HL-60 (cell line): ENCODE measurements at regions not wholly inside any gene's neighbourhood (a gene's known extent, or its start where the extent isn't known, plus 50 kb on each side); places are given as distances from the start of the nearest gene placed in this dataset.
"Not testable (repeated sequence)": the region's sequence is repeated elsewhere in the genome, so short reads cannot be mapped to it uniquely, and the experiment has no call there.

ENCODE experiments used
- DNase-seq, 2 experiments: peaks; one replicate each; pipeline ENCODE4 v3.0.0-alpha.2; 2010 to 2020; ENCODE audit warnings: low read depth in 1 of 2, low spot score in 1 of 2
- H3K27ac ChIP-seq: fragments of 250-450 bp; sonication (Bioruptor Pico); replicated peaks from 2 replicates; pipeline ENCODE4 v1.5.1; 2020; ENCODE audit warnings: mild to moderate bottlenecking, moderate library complexity
- H3K27me3 ChIP-seq: fragments of 250-450 bp; sonication (Bioruptor Pico); 2 replicates; pipeline ENCODE4 v1.5.1; 2021; ENCODE audit warnings: mild to moderate bottlenecking, moderate library complexity; ENCODE audit not compliant: insufficient read depth, poor library complexity, severe bottlenecking
- H3K4me3 ChIP-seq: replicated peaks from 2 replicates; pipeline ENCODE4 v1.5.1; 2011; ENCODE audit warnings: mild to moderate bottlenecking, control low read depth, low read length; ENCODE audit not compliant: insufficient read depth
- GABPA ChIP-seq: IDR thresholded peaks from 2 replicates; pipeline ENCODE4 v1.6.1; 2012; ENCODE audit warnings: low read depth
- POLR2AphosphoS5 ChIP-seq: IDR thresholded peaks from 2 replicates; pipeline ENCODE4 v1.6.1; 2012; ENCODE audit warnings: low read depth
- SPI1 ChIP-seq: IDR thresholded peaks from 2 replicates; pipeline ENCODE4 v1.6.1; 2012; ENCODE audit warnings: low read depth, mild to moderate bottlenecking, borderline replicate concordance
- TF ChIP-seq, protein P1 (sequence below): IDR thresholded peaks from one replicate; pipeline ENCODE4 v1.5.1; 2011; ENCODE audit warnings: low read length, control low read depth, inconsistent platforms; ENCODE audit not compliant: insufficient read depth
- TF ChIP-seq, protein P2 (sequence below): IDR thresholded peaks from 2 replicates; pipeline ENCODE4 v1.6.1; 2012; ENCODE audit warnings: low read depth; ENCODE audit not compliant: insufficient replicate concordance

DNA sequence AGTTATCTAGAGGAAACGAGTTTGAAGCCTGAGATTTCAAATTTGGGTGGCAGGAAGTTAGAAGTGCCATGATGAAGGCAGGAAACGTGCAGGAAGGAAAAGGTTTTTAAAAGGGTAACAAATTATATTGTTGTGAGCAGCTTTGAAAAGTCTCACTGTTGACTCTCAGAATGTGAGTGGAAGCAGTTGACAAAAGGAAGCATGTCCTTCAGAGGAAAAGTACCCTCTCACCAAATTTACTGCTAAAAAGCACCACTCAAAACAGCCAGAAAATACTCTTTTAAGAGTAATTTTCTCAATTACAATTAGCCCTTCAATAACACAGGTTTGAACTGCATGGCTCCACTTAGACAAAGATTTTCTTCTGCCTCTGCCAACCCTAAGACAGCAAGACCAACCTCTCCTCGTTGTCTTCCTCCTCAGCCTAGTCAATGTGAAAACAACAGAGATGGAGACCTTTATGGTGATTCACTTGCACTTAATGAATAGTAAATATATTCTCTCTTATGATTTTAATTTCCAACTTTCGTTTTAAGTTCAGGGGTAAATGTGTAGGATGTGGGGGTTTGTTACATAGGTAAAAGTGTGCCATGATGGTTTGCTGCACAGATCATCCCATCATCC, 117.1 kb upstream of the LIPC start:
- DNase-seq = no peak
- Histone ChIP-seq H3K27me3 (no peaks in the 10 kb centered on the region), H3K4me3 (no peak overlapping the region)

DNA sequence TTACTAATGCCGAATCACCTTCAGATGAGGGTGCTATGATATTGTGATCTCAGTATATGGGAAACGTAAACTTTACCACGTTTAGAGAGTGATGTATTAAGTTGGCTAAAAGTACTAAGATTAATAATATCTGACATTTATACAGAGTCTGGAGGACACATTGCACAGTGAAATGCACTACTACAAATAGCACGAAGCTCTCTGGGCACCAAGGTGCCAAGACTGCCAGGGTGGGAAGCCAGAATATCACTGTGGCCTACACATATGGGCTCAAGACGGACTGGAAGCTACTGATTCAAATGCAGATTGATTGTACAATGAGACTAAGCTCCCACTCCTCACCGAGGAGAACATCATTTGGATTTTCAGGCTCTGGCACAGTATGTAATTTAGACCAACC, 113.3 kb upstream of the LIPC start:
- Histone ChIP-seq H3K27me3 (no peaks in the 10 kb centered on the region), H3K4me3 (no peak overlapping the region), H3K27ac (no peak overlapping the region)
- TF ChIP-seq, protein P1, sequence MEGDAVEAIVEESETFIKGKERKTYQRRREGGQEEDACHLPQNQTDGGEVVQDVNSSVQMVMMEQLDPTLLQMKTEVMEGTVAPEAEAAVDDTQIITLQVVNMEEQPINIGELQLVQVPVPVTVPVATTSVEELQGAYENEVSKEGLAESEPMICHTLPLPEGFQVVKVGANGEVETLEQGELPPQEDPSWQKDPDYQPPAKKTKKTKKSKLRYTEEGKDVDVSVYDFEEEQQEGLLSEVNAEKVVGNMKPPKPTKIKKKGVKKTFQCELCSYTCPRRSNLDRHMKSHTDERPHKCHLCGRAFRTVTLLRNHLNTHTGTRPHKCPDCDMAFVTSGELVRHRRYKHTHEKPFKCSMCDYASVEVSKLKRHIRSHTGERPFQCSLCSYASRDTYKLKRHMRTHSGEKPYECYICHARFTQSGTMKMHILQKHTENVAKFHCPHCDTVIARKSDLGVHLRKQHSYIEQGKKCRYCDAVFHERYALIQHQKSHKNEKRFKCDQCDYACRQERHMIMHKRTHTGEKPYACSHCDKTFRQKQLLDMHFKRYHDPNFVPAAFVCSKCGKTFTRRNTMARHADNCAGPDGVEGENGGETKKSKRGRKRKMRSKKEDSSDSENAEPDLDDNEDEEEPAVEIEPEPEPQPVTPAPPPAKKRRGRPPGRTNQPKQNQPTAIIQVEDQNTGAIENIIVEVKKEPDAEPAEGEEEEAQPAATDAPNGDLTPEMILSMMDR = no peak
- TF ChIP-seq GABPA (no peak), SPI1 (no peak)
- no peak for DNase-seq

More for the DNA sequence above, 117.1 kb upstream of the LIPC start:
- no peak overlapping the region for H3K27ac ChIP-seq
- TF ChIP-seq, protein P2, sequence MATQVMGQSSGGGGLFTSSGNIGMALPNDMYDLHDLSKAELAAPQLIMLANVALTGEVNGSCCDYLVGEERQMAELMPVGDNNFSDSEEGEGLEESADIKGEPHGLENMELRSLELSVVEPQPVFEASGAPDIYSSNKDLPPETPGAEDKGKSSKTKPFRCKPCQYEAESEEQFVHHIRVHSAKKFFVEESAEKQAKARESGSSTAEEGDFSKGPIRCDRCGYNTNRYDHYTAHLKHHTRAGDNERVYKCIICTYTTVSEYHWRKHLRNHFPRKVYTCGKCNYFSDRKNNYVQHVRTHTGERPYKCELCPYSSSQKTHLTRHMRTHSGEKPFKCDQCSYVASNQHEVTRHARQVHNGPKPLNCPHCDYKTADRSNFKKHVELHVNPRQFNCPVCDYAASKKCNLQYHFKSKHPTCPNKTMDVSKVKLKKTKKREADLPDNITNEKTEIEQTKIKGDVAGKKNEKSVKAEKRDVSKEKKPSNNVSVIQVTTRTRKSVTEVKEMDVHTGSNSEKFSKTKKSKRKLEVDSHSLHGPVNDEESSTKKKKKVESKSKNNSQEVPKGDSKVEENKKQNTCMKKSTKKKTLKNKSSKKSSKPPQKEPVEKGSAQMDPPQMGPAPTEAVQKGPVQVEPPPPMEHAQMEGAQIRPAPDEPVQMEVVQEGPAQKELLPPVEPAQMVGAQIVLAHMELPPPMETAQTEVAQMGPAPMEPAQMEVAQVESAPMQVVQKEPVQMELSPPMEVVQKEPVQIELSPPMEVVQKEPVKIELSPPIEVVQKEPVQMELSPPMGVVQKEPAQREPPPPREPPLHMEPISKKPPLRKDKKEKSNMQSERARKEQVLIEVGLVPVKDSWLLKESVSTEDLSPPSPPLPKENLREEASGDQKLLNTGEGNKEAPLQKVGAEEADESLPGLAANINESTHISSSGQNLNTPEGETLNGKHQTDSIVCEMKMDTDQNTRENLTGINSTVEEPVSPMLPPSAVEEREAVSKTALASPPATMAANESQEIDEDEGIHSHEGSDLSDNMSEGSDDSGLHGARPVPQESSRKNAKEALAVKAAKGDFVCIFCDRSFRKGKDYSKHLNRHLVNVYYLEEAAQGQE = no peak
- TF ChIP-seq, protein P1 = no peak
- TF ChIP-seq POLR2AphosphoS5 (no peak), GABPA (no peak)

DNA sequence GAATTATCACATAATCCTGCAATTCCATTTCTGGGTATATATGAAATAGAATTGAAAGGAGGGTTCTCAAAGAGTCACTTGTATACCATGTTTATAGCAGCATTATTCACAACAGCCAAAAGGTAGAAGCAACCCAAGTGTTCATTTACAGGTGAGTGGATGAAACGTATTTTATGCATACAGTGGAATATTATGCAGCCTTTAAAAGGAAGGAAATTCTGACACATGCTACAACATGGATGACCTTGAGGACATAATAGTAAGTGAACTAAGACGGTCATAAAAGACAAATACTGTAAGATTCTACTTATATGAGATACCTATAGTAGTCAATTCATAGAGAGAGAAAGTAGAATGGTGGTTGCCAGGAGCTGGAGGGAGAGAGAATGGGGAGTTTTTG, 110.8 kb upstream of the LIPC start:
- no peak for TF ChIP-seq POLR2AphosphoS5
- no peak for TF ChIP-seq SPI1
- no peak for TF ChIP-seq GABPA
- TF ChIP-seq, protein P1 = no peak
- TF ChIP-seq, protein P2 = no peak
- Histone ChIP-seq H3K27me3 (no peaks in the 10 kb centered on the region), H3K27ac (no peak overlapping the region), H3K4me3 (no peak overlapping the region)
- DNase-seq = no peak

DNA sequence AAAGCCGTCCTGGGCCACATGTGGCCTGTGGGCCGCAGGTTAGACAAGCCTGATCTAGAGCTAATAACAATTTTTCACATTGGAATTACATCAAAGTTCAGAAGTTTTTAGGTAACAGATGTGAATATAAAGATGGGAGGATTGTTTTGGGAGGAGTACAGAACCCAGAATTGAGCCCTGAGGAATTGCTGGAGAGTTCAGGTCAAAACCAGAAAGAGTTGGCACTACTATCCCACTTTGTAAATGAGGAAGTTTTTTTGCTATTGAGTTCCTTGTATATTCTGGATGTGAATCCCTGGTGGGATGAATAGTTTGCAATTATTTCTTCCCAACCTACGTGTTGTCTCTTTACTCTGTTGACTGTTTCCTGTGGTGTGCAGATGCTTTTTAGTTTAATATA, 109.5 kb upstream of the LIPC start:
- DNase-seq = no peak
- no peaks in the 10 kb centered on the region for H3K27me3 ChIP-seq
- H3K27ac ChIP-seq = no peak overlapping the region
- TF ChIP-seq SPI1 (no peak), GABPA (no peak), POLR2AphosphoS5 (no peak)
- TF ChIP-seq, protein P2 = no peak
- TF ChIP-seq, protein P1 = no peak
- H3K4me3 ChIP-seq = no peak overlapping the region

DNA sequence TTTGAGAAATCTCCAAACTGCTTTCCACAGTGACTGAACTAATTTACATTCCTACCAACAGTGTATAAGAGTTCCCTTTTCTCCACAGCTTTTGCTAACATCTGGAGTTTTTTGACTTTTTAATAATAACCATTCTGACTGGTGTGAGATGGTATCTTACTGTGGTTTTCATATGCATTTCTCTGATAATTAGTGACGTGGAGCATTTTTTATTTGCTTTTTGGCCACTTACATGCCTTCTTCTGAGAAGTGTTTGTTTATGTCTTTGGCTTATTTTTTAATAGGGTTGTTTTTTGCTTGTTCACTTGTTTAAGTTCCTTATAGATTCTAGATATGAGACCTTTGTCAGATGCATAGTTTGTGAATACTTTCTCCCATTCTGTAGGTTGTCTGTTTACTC, 108.5 kb upstream of the LIPC start:
- DNase-seq, H3K27me3 ChIP-seq, H3K27ac ChIP-seq, H3K4me3 ChIP-seq: not testable (repeated sequence)
